ENCODE measurements at regions not wholly inside any gene's neighbourhood (a gene's known extent, or its start where the extent isn't known, plus 50 kb on each side); places are given as distances from the start of the nearest gene placed in this dataset.

- no peaks in the 10 kb centered on the region for H3K4me1 Mint-ChIP-seq
- intact Hi-C loops (cut with micrococcal nuclease): no loop called here
Observed at GRCh38 chr14:98226411-98226810, 1045.6 kb downstream of the BCL11B start.

GRCh38 chr14:98227000-98227726 lies 1044.8 kb downstream of the BCL11B start:
- Mint-ChIP-seq H3K9me3 (peaks cover 10% of the 10 kb centered on the region), H3K4me3 (no peak overlapping the region), H3K4me1 (no peaks in the 10 kb centered on the region), H3K27ac (no peak overlapping the region), H3K36me3 (ENCODE audit: low read depth) (no peaks in the 10 kb centered on the region), H3K27me3 (no peaks in the 10 kb centered on the region)
- POLR2A ChIA-PET: no interaction called here
- CTCF ChIA-PET: no interaction called here
- DNase-seq (no peak), ATAC-seq (ENCODE audit: low read depth) (no peak)
- no peak for TF ChIP-seq CTCF (IDR thresholded peaks at IDR 0.05)
- intact Hi-C loops (cut with micrococcal nuclease): no loop called here

More at GRCh38 chr14:98226411-98226810, 1045.6 kb downstream of the BCL11B start:
- ATAC-seq (ENCODE audit: low read depth) (no peak), DNase-seq (no peak)
- no peak for TF ChIP-seq CTCF (IDR thresholded peaks at IDR 0.05)
- no peaks in the 10 kb centered on the region for H3K27me3 Mint-ChIP-seq
- CTCF ChIA-PET: no interaction called here
- no peak overlapping the region for H3K4me3 Mint-ChIP-seq
- no peak overlapping the region for H3K27ac Mint-ChIP-seq
- H3K9me3 Mint-ChIP-seq: peaks cover 10% of the 10 kb centered on the region
- H3K36me3 Mint-ChIP-seq (ENCODE audit: low read depth): no peaks in the 10 kb centered on the region
- POLR2A ChIA-PET: no interaction called here

- intact Hi-C loops (cut with micrococcal nuclease): no loop called here
- ChIA-PET POLR2A (no interaction called here), CTCF (no interaction called here)
- DNase-seq (no peak), ATAC-seq (ENCODE audit: low read depth) (no peak)
- Mint-ChIP-seq H3K27ac (no peak overlapping the region), H3K9me3 (peaks cover 10% of the 10 kb centered on the region), H3K4me1 (no peaks in the 10 kb centered on the region), H3K36me3 (ENCODE audit: low read depth) (no peaks in the 10 kb centered on the region), H3K4me3 (no peak overlapping the region), H3K27me3 (no peaks in the 10 kb centered on the region)
- TF ChIP-seq CTCF (IDR thresholded peaks at IDR 0.05): no peak
Observed at GRCh38 chr14:98227727-98228111, 1044.3 kb downstream of the BCL11B start.

- no peak overlapping the region for H3K4me3 Mint-ChIP-seq
- no peak for ATAC-seq (ENCODE audit: low read depth)
- peaks cover 10% of the 10 kb centered on the region for H3K9me3 Mint-ChIP-seq
- no peaks in the 10 kb centered on the region for H3K4me1 Mint-ChIP-seq
- no peak overlapping the region for H3K27ac Mint-ChIP-seq
- H3K27me3 Mint-ChIP-seq: no peaks in the 10 kb centered on the region
- POLR2A ChIA-PET: no interaction called here
- intact Hi-C loops (cut with micrococcal nuclease): no loop called here
- no peaks in the 10 kb centered on the region for H3K36me3 Mint-ChIP-seq (ENCODE audit: low read depth)
- no peak for TF ChIP-seq CTCF (IDR thresholded peaks at IDR 0.05)
- DNase-seq: no peak
- CTCF ChIA-PET: no interaction called here
Observed at GRCh38 chr14:98229656-98230366, 1042.2 kb downstream of the BCL11B start.

- no peak for ATAC-seq (ENCODE audit: low read depth)
- H3K27ac Mint-ChIP-seq: no peak overlapping the region
- no peaks in the 10 kb centered on the region for H3K4me1 Mint-ChIP-seq
Observed at GRCh38 chr14:98230411-98230810, 1041.6 kb downstream of the BCL11B start.

More at GRCh38 chr14:98230411-98230810, 1041.6 kb downstream of the BCL11B start:
- no peak for DNase-seq
- H3K9me3 Mint-ChIP-seq: peaks cover 9% of the 10 kb centered on the region
- no peaks in the 10 kb centered on the region for H3K36me3 Mint-ChIP-seq (ENCODE audit: low read depth)
- H3K4me3 Mint-ChIP-seq: no peak overlapping the region
- ChIA-PET POLR2A (no interaction called here), CTCF (no interaction called here)
- no peak for TF ChIP-seq CTCF (IDR thresholded peaks at IDR 0.05)
- intact Hi-C loops (cut with micrococcal nuclease): no loop called here
- H3K27me3 Mint-ChIP-seq: no peaks in the 10 kb centered on the region

All from activated B cell treated with CpG ODN at 0.5 μM for 24 hours (primary cell).